ENCODE measurements at regions not wholly inside any gene's neighbourhood (a gene's known extent, or its start where the extent isn't known, plus 50 kb on each side); places are given as distances from the start of the nearest gene placed in this dataset.

- H3K4me3 ChIP-seq (ENCODE audit: low read depth, low read length) = no peak overlapping the region
- DNase-seq (ENCODE audit: low read depth) = no peak
- no peak for TF ChIP-seq CTCF (IDR thresholded peaks at IDR 0.05; ENCODE audit: control insufficient read depth, extremely low read depth, insufficient read depth)
Measured at GRCh38 chr12:67390273-67390672, 121.1 kb downstream of the CAND1 start.

- H3K4me3 ChIP-seq (ENCODE audit: low read depth, low read length) = no peak overlapping the region
- no peak for TF ChIP-seq CTCF (IDR thresholded peaks at IDR 0.05; ENCODE audit: control insufficient read depth, extremely low read depth, insufficient read depth)
- DNase-seq (ENCODE audit: low read depth) = no peak
Measured at GRCh38 chr12:67391034-67391433, 121.9 kb downstream of the CAND1 start.

GRCh38 chr12:67391656-67392055, 122.5 kb downstream of the CAND1 start:
- no peak for DNase-seq (ENCODE audit: low read depth)
- H3K4me3 ChIP-seq (ENCODE audit: low read depth, low read length) = no peak overlapping the region
- no peak for TF ChIP-seq CTCF (IDR thresholded peaks at IDR 0.05; ENCODE audit: control insufficient read depth, extremely low read depth, insufficient read depth)

- no peak overlapping the region for H3K4me3 ChIP-seq (ENCODE audit: low read depth, low read length)
- DNase-seq (ENCODE audit: low read depth) = no peak
- no peak for TF ChIP-seq CTCF (IDR thresholded peaks at IDR 0.05; ENCODE audit: control insufficient read depth, extremely low read depth, insufficient read depth)
Measured at GRCh38 chr12:67394550-67394949, 125.4 kb downstream of the CAND1 start.

GRCh38 chr12:67400742-67401141, 131.6 kb downstream of the CAND1 start:
- no peak overlapping the region for H3K4me3 ChIP-seq (ENCODE audit: low read depth, low read length)
- no peak for TF ChIP-seq CTCF (IDR thresholded peaks at IDR 0.05; ENCODE audit: control insufficient read depth, extremely low read depth, insufficient read depth)
- no peak for DNase-seq (ENCODE audit: low read depth)

GRCh38 chr12:67410246-67410645, 141.1 kb downstream of the CAND1 start:
- no peak for DNase-seq (ENCODE audit: low read depth)
- TF ChIP-seq CTCF (IDR thresholded peaks at IDR 0.05; ENCODE audit: control insufficient read depth, extremely low read depth, insufficient read depth) = no peak
- H3K4me3 ChIP-seq (ENCODE audit: low read depth, low read length) = no peak overlapping the region

- no peak for TF ChIP-seq CTCF (IDR thresholded peaks at IDR 0.05; ENCODE audit: control insufficient read depth, extremely low read depth, insufficient read depth)
- H3K4me3 ChIP-seq (ENCODE audit: low read depth, low read length) = no peak overlapping the region
- no peak for DNase-seq (ENCODE audit: low read depth)
Measured at GRCh38 chr12:67410667-67411067, 141.5 kb downstream of the CAND1 start.
